Keratinocyte (primary cell): ENCODE measurements at regions not wholly inside any gene's neighbourhood (a gene's known extent, or its start where the extent isn't known, plus 50 kb on each side); places are given as distances from the start of the nearest gene placed in this dataset.

Source experiments
- DNase-seq: peaks from one replicate; pipeline ENCODE4 v3.0.0-alpha.2; 2011; ENCODE audit warnings: low read depth, missing footprints, low spot score
- FAIRE-seq: peaks from 2 replicates; lab custom pipeline; 2011; peaks lifted over from hg19 to GRCh38; lab: Jason Lieb, UNC
- H2AFZ ChIP-seq: 2 replicates; pipeline ENCODE4 v1.6.0; 2012; ENCODE audit warnings: low read length, control low read depth, inconsistent platforms; ENCODE audit not compliant: control insufficient read depth
- H3K27ac ChIP-seq: 2 replicates; pipeline ENCODE4 v1.5.1; 2011; ENCODE audit warnings: low read length; ENCODE audit not compliant: control insufficient read depth, insufficient read depth
- H3K27me3 ChIP-seq: 3 replicates; pipeline ENCODE4 v1.6.0; 2011; ENCODE audit warnings: low read length; ENCODE audit not compliant: control insufficient read depth, insufficient read depth; ENCODE audit errors: extremely low read depth
- H3K36me3 ChIP-seq, 2 experiments: 2 replicates in 1 of 2; 3 replicates in 1 of 2; pipeline ENCODE4 v1.5.1; 2011; ENCODE audit warnings: low read length in 2 of 2, mild to moderate bottlenecking in 1 of 2; ENCODE audit not compliant: control insufficient read depth in 2 of 2, insufficient read depth in 2 of 2; ENCODE audit errors: extremely low read depth in 1 of 2
- H3K4me1 ChIP-seq: 3 replicates; pipeline ENCODE4 v1.5.1; 2011; ENCODE audit warnings: low read length; ENCODE audit not compliant: control insufficient read depth, insufficient read depth; ENCODE audit errors: extremely low read depth
- H3K4me2 ChIP-seq: 3 replicates; pipeline ENCODE4 v1.6.0; 2011; ENCODE audit warnings: low read depth, low read length; ENCODE audit not compliant: control insufficient read depth, insufficient read depth; ENCODE audit errors: extremely low read depth
- H3K4me3 ChIP-seq, 3 experiments: fragments of 200-600 bp in 1 of 3; sonication (generic) in 1 of 3; 2 replicates in 2 of 3; 3 replicates in 1 of 3; pipeline ENCODE4 v1.5.1; 2011 to 2016; ENCODE audit warnings: low read length in 3 of 3, mild to moderate bottlenecking in 3 of 3, control low read depth in 2 of 3, inconsistent platforms in 1 of 3, low read depth in 1 of 3, mixed read lengths in 1 of 3, mixed run types in 1 of 3, moderate library complexity in 1 of 3; ENCODE audit not compliant: control insufficient read depth in 2 of 3, insufficient read depth in 2 of 3; ENCODE audit errors: extremely low read depth in 1 of 3
- H3K79me2 ChIP-seq: 2 replicates; pipeline ENCODE4 v1.6.0; 2012; ENCODE audit warnings: low read length; ENCODE audit not compliant: control insufficient read depth, insufficient read depth
- H3K9ac ChIP-seq: 3 replicates; pipeline ENCODE4 v1.6.0; 2011; ENCODE audit warnings: low read length; ENCODE audit not compliant: control insufficient read depth, insufficient read depth; ENCODE audit errors: extremely low read depth
- H3K9me1 ChIP-seq: 3 replicates; pipeline ENCODE4 v1.6.0; 2011; ENCODE audit warnings: low read length; ENCODE audit not compliant: control insufficient read depth, insufficient read depth; ENCODE audit errors: extremely low read depth
- H3K9me3 ChIP-seq: 2 replicates; pipeline ENCODE4 v1.5.1; 2012; ENCODE audit warnings: low read depth, low read length; ENCODE audit not compliant: control insufficient read depth
- H4K20me1 ChIP-seq: 3 replicates; pipeline ENCODE4 v1.6.0; 2011; ENCODE audit warnings: low read length; ENCODE audit not compliant: control insufficient read depth, insufficient read depth; ENCODE audit errors: extremely low read depth
- EZH2 ChIP-seq: IDR thresholded peaks from one replicate; pipeline ENCODE4 v1.6.1; 2012; ENCODE audit warnings: inconsistent platforms, mild to moderate bottlenecking, low read length, moderate library complexity
- dilution Hi-C: fragments of 300-500 bp; cut with MboI; formaldehyde crosslinking; loops from one replicate; pipeline ENCODE4 v1.7.0; 2020; ENCODE audit warnings: low sequenced_read_pairs; ENCODE audit not compliant: extremely low pct_ligation_motif_present
- TF ChIP-seq, protein P1 (sequence below), 3 experiments: IDR thresholded peaks in 1 of 3; conservative IDR thresholded peaks in 1 of 3; optimal IDR thresholded peaks in 1 of 3; 2 replicates in 2 of 3; 3 replicates in 1 of 3; pipeline versions ENCODE3 to v1.5.1; 2011; ENCODE audit warnings: low read length in 3 of 3, mild to moderate bottlenecking in 3 of 3, moderate library complexity in 2 of 3, control low read depth in 1 of 3, inconsistent platforms in 1 of 3; ENCODE audit not compliant: insufficient read depth in 2 of 3; ENCODE audit errors: extremely low read depth in 1 of 3

DNA sequence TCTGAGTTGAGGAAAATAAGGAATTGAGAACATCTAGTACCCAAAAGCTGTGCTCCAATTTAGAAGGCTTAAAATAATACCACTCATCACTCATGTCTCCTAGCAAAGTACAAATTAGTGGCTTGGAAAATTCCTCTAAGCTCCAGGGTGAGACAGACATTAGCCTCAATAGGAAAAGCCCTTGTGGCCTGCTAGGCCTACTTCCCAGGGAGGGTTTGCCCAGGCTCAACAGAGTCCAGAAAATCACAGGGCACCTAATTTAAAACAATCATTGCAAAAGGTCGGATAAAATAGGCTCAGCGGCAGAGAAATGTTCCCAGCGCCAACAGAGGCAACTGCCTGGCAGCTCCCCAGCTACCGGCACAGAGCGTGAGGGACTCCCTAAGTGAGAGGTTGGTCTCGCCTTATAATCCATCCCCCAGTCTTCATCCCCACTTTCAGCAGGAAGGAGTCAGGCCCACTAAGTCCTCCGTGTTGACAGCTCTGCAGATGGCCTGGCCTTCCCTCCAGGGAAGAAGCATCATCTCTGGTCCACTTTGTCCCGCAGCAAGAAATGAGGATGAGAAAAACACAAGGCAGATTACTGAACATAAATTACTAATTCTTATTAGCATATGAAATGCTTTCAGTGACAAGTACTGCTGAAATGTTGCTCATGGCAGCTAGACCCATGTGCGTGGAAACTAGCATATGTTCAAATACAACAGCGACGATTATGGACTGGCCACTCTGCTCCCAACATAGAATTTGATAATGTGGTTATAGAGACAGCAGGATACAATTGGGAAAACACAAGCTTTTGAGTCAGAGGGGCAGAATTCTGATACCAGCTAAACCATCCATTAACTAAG, 1177.7 kb upstream of the AUTS2 start:
- Histone ChIP-seq H3K79me2 (no peaks in the 10 kb centered on the region), H3K4me2 (no peak overlapping the region), H2AFZ (no peak overlapping the region), H3K27ac (no peak overlapping the region), H3K9me1 (no peaks in the 10 kb centered on the region), H3K9me3 (no peaks in the 10 kb centered on the region), H3K4me1 (no peaks in the 10 kb centered on the region), H4K20me1 (no peaks in the 10 kb centered on the region), H3K9ac (no peak overlapping the region), H3K36me3 (no peaks in the 10 kb centered on the region), H3K27me3 (no peaks in the 10 kb centered on the region), H3K4me3 (no peak overlapping the region)
- FAIRE-seq (no peak), DNase-seq (no peak)
- no peak for TF ChIP-seq EZH2
- TF ChIP-seq, protein P1, sequence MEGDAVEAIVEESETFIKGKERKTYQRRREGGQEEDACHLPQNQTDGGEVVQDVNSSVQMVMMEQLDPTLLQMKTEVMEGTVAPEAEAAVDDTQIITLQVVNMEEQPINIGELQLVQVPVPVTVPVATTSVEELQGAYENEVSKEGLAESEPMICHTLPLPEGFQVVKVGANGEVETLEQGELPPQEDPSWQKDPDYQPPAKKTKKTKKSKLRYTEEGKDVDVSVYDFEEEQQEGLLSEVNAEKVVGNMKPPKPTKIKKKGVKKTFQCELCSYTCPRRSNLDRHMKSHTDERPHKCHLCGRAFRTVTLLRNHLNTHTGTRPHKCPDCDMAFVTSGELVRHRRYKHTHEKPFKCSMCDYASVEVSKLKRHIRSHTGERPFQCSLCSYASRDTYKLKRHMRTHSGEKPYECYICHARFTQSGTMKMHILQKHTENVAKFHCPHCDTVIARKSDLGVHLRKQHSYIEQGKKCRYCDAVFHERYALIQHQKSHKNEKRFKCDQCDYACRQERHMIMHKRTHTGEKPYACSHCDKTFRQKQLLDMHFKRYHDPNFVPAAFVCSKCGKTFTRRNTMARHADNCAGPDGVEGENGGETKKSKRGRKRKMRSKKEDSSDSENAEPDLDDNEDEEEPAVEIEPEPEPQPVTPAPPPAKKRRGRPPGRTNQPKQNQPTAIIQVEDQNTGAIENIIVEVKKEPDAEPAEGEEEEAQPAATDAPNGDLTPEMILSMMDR (optimal IDR thresholded peaks at IDR 0.05 in 1 of 3, IDR thresholded peaks at IDR 0.05 in 1 of 3, conservative IDR thresholded peaks at IDR 0.05 in 1 of 3; ENCODE audit: extremely low read depth in 1 of 3, insufficient read depth in 2 of 3, low read length in 3 of 3): no peak
- dilution Hi-C loops: no loop called here

DNA sequence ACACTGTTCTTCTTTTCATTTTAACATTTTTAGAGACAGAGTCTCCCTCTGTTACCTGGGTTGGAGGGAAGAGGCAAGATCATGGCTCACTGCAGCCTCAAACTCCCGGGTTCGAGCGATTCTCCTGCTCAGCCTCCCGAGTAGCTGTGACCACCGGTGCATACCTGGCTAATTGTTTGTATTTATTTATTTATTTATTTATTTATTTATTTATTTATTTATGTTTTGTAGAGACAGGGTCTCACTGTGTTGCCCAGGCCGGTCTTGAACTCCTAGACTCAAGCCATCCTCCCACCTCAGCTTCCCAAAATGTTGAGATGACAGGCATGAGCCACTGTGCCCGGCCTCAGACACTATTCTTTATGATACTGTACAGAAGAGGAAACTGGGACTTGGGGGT, 1176.6 kb upstream of the AUTS2 start:
- DNase-seq (no peak), FAIRE-seq (no peak)
- Histone ChIP-seq H3K4me2 (no peak overlapping the region), H4K20me1 (no peaks in the 10 kb centered on the region), H3K4me3 (no peak overlapping the region), H3K79me2 (no peaks in the 10 kb centered on the region), H3K36me3 (no peaks in the 10 kb centered on the region), H3K27ac (no peak overlapping the region), H3K27me3 (no peaks in the 10 kb centered on the region), H3K9ac (no peak overlapping the region), H2AFZ (no peak overlapping the region), H3K9me1 (no peaks in the 10 kb centered on the region), H3K9me3 (no peaks in the 10 kb centered on the region), H3K4me1 (no peaks in the 10 kb centered on the region)
- dilution Hi-C loops: no loop called here
- TF ChIP-seq, protein P1 (optimal IDR thresholded peaks at IDR 0.05 in 1 of 3, IDR thresholded peaks at IDR 0.05 in 1 of 3, conservative IDR thresholded peaks at IDR 0.05 in 1 of 3; ENCODE audit: extremely low read depth in 1 of 3, insufficient read depth in 2 of 3, low read length in 3 of 3): no peak
- TF ChIP-seq EZH2: no peak
